Bone marrow (tissue), 2 donors: ENCODE measurements at regions not wholly inside any gene's neighbourhood (a gene's known extent, or its start where the extent isn't known, plus 50 kb on each side); places are given as distances from the start of the nearest gene placed in this dataset.
A peak's percentile ranks its signal among the peaks of the same experiment; 100 is the strongest.

Source experiments
- DNase-seq, 2 donors: peaks; one replicate each; lab custom pipeline; 2025; lab: John Stamatoyannopoulos, UW

DNA sequence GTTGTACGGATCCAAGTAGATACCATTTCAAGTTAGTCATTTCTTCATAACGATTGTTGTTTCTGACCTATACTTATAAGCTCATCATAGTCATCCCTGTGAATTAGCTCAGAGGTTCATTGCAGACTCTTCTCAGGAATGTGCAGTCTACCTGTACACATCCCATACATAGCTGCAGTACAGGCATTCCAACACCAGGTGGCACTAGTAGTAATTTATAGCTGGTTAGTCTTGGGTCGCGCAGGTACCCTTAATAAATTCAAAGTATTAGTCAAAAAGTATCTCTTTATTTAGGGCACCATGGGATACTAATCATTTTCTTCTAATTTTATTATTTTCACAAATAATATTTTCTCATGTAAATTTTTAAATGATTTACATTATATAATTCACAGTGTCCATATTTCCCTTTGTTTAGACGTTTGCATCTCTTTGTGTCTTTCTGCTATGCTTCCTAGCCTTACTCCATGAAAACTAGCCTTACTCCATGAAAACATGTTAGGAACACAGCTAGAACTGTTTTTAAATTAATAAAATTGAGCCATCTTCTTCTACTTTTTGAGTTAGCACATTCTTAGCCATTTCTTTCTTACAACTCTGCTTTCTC lies 128.6 kb upstream of the FAM83B start:
- DNase-seq: peak; percentile 1 to 49

DNA sequence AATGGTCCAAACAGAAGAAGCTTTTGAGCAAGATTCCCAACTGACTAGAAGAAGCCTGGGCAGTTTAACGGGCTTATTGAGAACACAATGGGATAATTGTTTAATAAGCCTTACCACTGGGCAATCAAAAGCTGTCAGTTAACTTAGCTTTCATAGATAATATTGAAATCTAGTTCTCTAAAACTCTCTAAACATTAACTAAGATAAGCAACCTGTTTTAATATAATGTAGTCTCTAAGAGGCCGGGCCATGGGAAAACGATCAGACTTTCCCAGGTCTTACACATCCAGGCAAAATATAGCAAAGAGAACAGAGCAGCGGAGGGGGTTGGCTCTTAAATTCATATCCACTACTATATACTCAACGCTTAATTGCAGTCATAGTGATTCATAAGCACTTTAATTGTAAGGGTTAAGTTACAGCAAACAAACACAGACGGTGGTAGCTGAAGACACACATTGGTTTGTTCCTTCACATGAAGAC lies 128.0 kb upstream of the FAM83B start:
- DNase-seq: no peak

DNA sequence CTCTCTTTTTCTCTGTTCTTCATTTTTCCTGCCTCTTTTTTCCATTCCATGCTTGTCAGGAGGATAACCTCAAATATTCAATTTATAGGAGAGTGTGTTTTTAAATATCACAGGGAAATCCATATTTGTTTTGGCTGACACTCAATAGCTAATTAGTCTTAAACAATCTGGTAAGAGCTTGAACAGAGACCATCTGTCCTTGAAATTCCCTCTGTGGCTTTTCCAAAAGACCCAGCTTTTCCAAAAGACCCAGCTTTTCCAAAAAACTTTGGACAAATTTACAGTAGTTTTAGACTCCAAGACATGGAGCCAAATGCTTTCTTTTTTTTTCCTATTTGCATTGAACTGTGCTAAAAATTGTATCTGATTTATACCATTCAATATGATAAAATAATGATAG lies 127.4 kb upstream of the FAM83B start:
- no peak for DNase-seq

DNA sequence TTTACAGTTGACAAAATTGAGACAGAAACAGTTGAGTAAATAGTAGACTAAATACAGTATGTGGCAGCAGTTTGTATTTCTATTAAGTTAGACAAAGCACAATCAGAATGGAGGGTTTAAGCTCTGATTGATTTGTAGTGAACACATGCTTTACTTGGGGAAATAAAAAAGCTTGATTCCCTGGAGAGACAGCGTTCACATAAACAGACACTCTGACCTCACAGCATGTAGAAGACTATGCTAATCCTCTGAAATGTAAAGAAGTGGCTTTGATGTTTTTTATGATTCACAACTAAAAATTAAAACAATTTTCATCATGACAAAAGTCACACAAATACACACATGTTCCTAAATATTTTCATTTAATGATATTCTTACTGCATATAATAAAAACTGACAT lies 126.9 kb upstream of the FAM83B start:
- no peak for DNase-seq

DNA sequence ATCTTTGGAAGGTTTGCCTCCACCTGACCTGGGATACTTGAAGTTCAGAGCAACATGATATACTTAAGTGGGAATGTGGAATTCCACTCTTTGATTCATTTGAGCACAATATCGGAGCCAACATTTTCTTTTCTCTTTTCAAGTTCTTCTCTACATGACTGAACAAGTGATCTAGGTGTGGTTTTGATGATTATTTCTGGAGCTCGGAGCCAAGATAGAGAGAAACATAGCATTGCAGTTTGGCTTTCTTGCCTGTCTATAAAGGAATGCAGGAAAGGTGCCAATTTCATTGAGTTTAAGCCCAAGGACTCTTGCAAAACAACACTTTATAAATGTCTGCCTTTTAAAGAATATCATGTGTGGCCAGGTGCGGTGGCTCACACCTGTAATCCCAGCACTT lies 124.2 kb upstream of the FAM83B start:
- DNase-seq: no peak

DNA sequence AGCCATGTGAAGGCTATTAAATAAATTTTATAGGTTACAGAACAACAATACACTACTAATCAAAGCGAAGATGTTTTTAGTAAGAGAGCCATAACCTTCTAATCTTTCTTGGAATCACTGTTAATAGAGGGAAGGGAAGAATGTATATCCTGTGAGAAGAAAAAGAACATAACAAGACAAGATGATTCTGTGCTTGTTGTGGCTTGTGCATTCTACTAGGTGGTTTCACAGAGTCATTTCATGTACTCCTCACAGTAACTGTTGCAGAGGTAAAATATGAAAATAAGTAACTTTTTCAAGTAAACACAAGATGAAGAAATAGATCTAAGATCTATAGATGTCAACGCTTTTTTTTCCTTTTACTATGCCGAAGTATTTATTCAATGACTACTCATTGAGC lies 116.9 kb upstream of the FAM83B start:
- DNase-seq: no peak

DNA sequence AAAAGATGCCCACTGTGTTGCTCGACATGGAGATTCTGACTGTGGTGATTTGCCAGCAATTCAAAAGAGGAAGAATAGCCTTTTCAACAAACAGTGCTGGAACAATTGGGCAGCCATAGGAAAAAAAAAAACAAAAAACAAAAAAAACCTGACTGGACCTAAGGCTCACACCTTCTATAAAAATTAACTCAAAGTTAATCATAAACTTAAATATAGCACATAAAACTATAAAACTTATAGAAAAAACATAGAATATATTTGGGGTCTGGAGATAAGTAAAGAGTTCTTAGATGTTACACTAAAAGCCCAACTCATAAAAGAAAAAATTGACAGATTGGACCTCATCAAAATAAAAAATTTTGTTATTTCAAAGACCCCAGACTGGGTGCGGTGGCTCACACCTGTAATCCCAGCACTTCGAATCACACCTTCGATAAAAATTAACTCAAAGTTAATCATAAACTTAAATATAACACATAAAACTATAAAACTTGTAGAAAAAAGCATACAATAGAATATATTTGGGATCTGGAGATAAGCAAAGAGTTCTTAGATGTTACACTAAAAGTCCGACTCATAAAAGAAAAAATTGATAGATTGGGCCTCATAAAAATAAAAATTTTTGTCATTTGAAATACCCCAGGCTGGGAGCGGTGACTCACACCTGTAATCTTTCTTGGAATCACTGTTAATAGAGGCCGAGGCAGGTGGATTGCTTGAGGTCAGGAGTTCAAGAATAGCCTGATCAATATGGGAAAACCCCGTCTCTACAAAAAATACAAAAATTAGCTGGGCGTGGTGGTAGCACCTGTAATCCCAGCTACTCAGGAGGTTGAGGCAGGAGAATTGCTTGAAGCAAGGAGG lies 115.6 kb upstream of the FAM83B start:
- DNase-seq: no peak

GRCh38 chr6:54737247-54737646 lies 109.3 kb upstream of the FAM83B start:
- DNase-seq: no peak

DNA sequence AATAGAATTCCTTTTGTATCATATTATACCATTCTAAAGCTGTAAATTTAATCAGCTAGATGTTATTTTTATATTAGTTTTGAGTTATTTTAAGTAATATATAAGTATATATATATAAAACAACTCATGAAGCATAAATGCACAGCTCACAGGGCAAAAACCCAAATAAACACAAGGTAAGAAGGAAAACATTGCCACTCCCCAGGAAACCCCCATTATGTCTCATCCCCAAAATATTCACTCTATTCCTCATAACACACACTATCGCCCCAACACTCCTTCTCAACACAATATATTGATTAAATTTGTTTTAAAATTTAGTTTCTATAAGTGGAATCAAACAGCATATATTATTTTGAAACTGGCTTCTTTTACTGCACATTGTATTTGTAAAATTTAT lies 98.6 kb upstream of the FAM83B start:
- no peak for DNase-seq

DNA sequence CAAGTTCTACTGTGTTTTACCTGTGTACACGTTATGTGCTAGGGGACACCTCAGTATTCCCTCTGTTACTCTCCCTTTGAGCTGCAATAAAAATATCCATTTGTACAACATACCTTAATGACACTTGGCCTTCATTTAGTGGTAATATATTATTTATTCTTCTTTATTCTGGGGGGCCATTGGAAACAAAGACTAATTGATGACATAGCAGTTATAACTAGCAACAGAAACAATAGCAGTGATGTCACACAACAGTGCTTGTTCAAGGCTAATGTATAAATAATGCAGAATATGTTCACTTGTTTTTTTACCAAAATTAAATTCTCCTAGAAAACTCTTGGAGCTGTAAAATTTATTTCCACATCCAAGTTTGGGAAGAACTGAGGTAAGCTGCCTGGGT lies 92.2 kb upstream of the FAM83B start:
- DNase-seq: no peak

DNA sequence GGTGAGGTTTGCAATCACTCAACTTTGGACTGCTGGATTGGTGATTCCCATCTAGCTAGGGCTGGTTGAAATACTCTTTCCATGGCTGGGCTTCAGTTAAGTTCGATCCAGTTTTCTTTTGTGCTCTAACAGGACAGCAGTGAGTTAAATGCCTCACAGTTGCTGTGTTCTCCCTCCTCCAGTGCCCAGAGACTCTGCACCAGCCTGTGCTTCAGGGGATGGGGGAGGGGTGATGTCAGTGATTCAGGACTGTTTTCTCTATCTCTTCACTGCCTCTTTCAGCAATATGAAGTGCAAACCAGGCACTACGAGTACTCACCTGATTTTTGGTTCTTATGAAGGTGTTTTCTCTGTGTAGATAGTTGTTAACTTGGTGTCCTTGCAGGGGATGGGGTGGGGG lies 88.2 kb upstream of the FAM83B start:
- no peak for DNase-seq

DNA sequence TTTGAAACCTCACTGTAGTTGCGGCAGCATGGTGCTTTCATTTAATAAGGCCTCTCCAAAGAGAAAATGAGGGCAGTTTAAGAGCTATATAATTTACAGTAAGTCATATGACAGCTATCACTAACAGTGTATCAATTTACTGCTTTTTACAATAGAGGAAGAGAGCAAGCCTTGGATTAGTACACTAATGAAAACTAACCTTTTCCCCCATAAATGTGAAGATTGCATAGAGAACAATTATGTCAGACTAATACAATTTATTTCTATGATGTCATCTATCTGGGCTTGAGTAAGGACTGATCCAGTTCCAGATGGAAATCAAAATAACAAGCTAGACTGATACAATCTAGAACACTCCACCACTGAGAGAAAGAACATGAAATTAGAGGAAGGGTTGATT lies 78.1 kb upstream of the FAM83B start:
- DNase-seq: no peak

GRCh38 chr6:54770328-54770727 lies 76.2 kb upstream of the FAM83B start:
- DNase-seq: no peak

GRCh38 chr6:54771968-54772367 lies 74.6 kb upstream of the FAM83B start:
- no peak for DNase-seq

DNA sequence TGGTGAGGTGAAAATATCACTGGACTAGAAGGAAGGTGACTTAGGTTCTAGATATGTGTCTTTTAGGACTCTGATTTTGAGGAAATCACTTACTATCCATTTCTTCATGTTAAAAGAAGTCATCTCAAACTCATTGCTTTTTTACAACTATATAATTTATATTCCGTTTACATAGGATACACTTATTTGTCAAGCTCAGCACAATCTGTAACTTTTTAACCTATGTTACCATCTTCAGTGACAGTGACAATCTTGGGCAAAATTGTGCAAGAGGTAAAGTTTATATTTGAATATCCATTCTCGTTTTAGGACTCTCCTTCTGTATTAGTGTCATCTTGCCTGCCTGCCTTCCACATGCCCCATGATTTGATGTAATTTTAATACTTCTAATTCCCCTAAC lies 74.0 kb upstream of the FAM83B start:
- DNase-seq: no peak

DNA sequence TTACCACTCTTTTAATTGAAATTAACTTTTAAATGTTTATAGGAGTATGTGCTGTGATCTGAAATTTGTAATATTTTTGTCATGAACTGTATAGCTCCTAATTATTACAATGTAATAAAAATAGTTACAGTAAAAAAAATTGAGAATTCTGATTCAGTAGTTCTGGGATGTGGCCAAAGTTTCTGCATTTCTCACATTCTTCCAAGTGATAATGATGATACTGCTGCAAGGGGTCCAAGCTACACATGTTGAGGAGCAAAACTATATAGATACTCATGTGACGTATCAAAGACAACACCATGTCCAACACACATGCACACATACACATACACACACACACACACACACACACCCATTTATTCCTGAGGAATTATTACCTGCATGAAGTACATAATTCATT lies 71.0 kb upstream of the FAM83B start:
- DNase-seq: no peak

DNA sequence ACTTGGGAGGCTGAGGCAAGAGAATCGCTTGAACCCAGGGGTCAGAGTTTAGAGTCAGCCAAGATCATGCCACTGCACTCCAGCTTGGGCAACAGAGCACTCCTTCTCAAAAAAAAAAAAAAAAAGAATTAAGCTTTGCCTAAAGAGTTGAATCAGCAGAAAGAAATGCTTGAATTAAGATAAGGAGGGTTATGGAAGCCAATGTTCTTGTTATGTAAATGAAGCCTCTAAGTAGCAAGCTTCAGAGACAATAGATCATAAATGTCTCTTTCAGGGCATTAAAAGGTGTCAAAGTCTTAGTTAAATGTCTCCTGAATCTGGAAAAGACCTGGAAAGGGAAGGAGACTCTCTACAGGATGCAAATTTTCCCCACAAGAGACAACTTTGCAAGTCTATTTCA lies 69.7 kb upstream of the FAM83B start:
- DNase-seq: no peak

DNA sequence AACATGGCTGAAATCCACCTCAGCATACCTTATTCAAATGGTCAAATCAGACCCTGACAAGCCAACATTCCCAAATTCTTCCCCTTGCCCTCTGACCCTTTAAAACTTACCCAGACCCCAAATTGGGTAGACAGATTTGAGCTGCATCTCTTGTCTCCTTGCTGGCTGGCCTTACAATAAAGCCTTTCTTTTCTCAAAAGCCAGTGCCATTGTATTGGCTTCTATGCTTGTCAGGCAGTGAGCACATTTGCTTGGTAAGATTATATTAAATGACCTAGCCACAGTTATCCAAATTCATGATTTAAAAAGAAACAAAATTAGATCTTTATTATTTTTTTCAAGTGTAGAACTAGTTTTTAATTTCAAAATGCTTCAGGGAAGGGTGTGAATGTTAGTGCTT lies 67.8 kb upstream of the FAM83B start:
- no peak for DNase-seq

- no peak for DNase-seq
These were observed 62.6 kb upstream of the FAM83B start for GRCh38 chr6:54784011-54784410.

- no peak for DNase-seq
These were observed 60.4 kb upstream of the FAM83B start for GRCh38 chr6:54786154-54786553.

DNA sequence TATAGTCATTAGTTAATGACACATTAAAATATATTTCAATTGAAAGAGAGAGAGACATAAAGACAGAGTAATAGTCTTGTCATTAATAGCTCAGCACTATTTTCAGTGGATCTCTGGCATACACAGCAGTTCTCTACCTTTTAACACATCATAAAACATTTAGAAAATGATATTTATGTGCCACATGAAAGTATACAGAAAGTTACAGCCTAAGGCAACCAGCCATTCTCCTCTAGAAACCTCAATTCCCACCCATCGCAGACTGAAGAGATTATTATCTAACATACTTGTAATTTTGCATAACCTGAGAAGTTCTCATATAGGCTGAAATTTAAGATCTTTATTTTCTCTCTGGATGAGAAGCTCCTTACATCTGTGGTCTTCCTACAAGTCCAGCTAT lies 58.7 kb upstream of the FAM83B start:
- DNase-seq: no peak
